ENCODE measurements at regions not wholly inside any gene's neighbourhood (a gene's known extent, or its start where the extent isn't known, plus 50 kb on each side); places are given as distances from the start of the nearest gene placed in this dataset.

DNA sequence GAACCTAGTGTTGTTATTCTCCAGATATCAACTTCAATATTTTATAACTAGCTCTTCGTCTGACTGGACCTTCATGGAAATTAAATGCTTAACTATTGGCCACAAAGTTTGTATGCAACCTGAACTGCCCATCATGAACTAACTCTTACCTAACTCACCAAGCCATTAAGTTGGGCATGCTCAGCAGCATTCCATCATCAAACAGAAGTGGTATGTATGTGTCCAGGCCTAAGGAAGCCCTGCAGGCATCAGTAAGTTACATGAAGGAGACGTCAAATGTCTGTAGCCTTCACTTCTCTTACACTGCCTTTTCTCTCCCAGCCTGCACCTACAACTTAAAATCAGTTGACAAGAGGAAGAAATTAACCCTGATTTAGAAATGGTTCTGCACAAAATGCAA is 1639.2 kb upstream of the PABPC4L start:
- H3K36me3 ChIP-seq (ENCODE audit: insufficient read depth, low read length) = no peaks in the 10 kb centered on the region
- no peaks in the 10 kb centered on the region for H4K20me1 ChIP-seq (ENCODE audit: insufficient read depth, low read length)
- H3K9ac ChIP-seq (ENCODE audit: low read length) = no peak overlapping the region
- H3K9me2 ChIP-seq (ENCODE audit: low read depth, low read length) = no peaks in the 10 kb centered on the region
- H3K79me2 ChIP-seq (ENCODE audit: insufficient read depth, low read length) = no peaks in the 10 kb centered on the region
- no peaks in the 10 kb centered on the region for H3F3A ChIP-seq (ENCODE audit: insufficient read depth, low read length)
- TF ChIP-seq, protein P1, sequence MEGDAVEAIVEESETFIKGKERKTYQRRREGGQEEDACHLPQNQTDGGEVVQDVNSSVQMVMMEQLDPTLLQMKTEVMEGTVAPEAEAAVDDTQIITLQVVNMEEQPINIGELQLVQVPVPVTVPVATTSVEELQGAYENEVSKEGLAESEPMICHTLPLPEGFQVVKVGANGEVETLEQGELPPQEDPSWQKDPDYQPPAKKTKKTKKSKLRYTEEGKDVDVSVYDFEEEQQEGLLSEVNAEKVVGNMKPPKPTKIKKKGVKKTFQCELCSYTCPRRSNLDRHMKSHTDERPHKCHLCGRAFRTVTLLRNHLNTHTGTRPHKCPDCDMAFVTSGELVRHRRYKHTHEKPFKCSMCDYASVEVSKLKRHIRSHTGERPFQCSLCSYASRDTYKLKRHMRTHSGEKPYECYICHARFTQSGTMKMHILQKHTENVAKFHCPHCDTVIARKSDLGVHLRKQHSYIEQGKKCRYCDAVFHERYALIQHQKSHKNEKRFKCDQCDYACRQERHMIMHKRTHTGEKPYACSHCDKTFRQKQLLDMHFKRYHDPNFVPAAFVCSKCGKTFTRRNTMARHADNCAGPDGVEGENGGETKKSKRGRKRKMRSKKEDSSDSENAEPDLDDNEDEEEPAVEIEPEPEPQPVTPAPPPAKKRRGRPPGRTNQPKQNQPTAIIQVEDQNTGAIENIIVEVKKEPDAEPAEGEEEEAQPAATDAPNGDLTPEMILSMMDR (IDR thresholded peaks at IDR 0.05; ENCODE audit: low read length) = no peak
- TF ChIP-seq EZH2 (IDR thresholded peaks at IDR 0.05; ENCODE audit: borderline replicate concordance, low read length) = no peak
- no peaks in the 10 kb centered on the region for H3K27me3 ChIP-seq (ENCODE audit: insufficient read depth, low read length)
- no peaks in the 10 kb centered on the region for H3K9me3 ChIP-seq (ENCODE audit: low read length)
- no peak overlapping the region for H2AFZ ChIP-seq (ENCODE audit: low read length)
- H3K4me2 ChIP-seq (ENCODE audit: low read length) = no peak overlapping the region
- no peaks in the 10 kb centered on the region for H3K4me1 ChIP-seq (ENCODE audit: insufficient read depth, low read length, severe bottlenecking)
- no peak overlapping the region for H3K27ac ChIP-seq (ENCODE audit: low read depth, low read length, poor library complexity, severe bottlenecking)
- no peak overlapping the region for H3K4me3 ChIP-seq (ENCODE audit: low read depth, low read length, poor library complexity, severe bottlenecking)

DNA sequence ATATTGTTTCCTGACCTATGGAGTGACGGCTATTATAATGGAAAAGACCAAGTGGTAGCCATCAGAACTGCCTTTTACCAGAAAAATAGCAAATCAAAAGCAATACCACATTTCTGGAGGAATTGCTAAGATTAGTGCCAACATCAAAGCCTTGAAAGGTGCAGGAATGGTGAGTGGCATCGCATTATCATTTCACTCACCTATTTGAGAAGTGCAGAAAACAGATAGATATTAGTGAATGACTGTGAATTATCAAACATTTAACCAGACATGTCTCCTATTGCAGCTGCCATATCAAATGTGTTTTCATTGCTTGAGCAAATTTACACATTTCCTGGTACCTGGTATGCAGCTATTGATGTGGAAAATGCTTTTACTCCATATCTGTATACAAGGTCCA is 1638.1 kb upstream of the PABPC4L start:
- no peaks in the 10 kb centered on the region for H3K27me3 ChIP-seq (ENCODE audit: insufficient read depth, low read length)
- H3K4me3 ChIP-seq (ENCODE audit: low read depth, low read length, poor library complexity, severe bottlenecking) = no peak overlapping the region
- H3K4me1 ChIP-seq (ENCODE audit: insufficient read depth, low read length, severe bottlenecking) = no peaks in the 10 kb centered on the region
- H3K4me2 ChIP-seq (ENCODE audit: low read length) = no peak overlapping the region
- H4K20me1 ChIP-seq (ENCODE audit: insufficient read depth, low read length) = no peaks in the 10 kb centered on the region
- H3K27ac ChIP-seq (ENCODE audit: low read depth, low read length, poor library complexity, severe bottlenecking) = no peak overlapping the region
- H3K9ac ChIP-seq (ENCODE audit: low read length) = no peak overlapping the region
- no peaks in the 10 kb centered on the region for H3K79me2 ChIP-seq (ENCODE audit: insufficient read depth, low read length)
- no peaks in the 10 kb centered on the region for H3F3A ChIP-seq (ENCODE audit: insufficient read depth, low read length)
- H3K9me3 ChIP-seq (ENCODE audit: low read length) = no peaks in the 10 kb centered on the region
- H3K9me2 ChIP-seq (ENCODE audit: low read depth, low read length) = no peaks in the 10 kb centered on the region
- TF ChIP-seq EZH2 (IDR thresholded peaks at IDR 0.05; ENCODE audit: borderline replicate concordance, low read length) = no peak
- TF ChIP-seq, protein P1 (IDR thresholded peaks at IDR 0.05; ENCODE audit: low read length) = no peak
- H3K36me3 ChIP-seq (ENCODE audit: insufficient read depth, low read length) = no peaks in the 10 kb centered on the region
- no peak overlapping the region for H2AFZ ChIP-seq (ENCODE audit: low read length)

DNA sequence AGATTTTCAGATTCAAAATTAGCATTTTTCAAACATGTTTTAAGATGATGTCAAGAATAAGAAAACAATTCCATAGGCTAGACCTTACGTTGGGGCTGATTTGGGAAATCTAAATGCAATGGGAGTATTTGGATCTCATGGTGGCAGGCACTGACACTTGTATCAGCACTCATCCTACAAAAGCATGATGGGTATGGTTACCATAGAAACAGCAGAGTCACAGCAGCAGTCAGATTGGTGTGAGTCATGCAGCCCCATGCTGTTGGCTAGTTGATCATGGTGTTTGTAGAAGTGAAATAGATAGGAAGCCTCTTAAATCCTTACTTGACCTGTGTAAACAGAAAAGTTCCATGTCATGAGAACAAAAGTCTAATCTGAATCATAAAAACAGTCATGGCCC is 1637.3 kb upstream of the PABPC4L start:
- Histone ChIP-seq H3K4me3 (ENCODE audit: low read depth, low read length, poor library complexity, severe bottlenecking) (no peak overlapping the region), H3K9me2 (ENCODE audit: low read depth, low read length) (no peaks in the 10 kb centered on the region), H2AFZ (ENCODE audit: low read length) (no peak overlapping the region), H3K4me2 (ENCODE audit: low read length) (no peak overlapping the region), H4K20me1 (ENCODE audit: insufficient read depth, low read length) (no peaks in the 10 kb centered on the region), H3K36me3 (ENCODE audit: insufficient read depth, low read length) (no peaks in the 10 kb centered on the region), H3K27me3 (ENCODE audit: insufficient read depth, low read length) (no peaks in the 10 kb centered on the region), H3K4me1 (ENCODE audit: insufficient read depth, low read length, severe bottlenecking) (no peaks in the 10 kb centered on the region), H3K9me3 (ENCODE audit: low read length) (no peaks in the 10 kb centered on the region), H3K27ac (ENCODE audit: low read depth, low read length, poor library complexity, severe bottlenecking) (no peak overlapping the region), H3K79me2 (ENCODE audit: insufficient read depth, low read length) (no peaks in the 10 kb centered on the region), H3F3A (ENCODE audit: insufficient read depth, low read length) (no peaks in the 10 kb centered on the region), H3K9ac (ENCODE audit: low read length) (no peak overlapping the region)
- TF ChIP-seq EZH2 (IDR thresholded peaks at IDR 0.05; ENCODE audit: borderline replicate concordance, low read length) = no peak
- TF ChIP-seq, protein P1 (IDR thresholded peaks at IDR 0.05; ENCODE audit: low read length) = no peak

Data from OCI-LY1 (cell line).